ENCODE measurements at regions not wholly inside any gene's neighbourhood (a gene's known extent, or its start where the extent isn't known, plus 50 kb on each side); places are given as distances from the start of the nearest gene placed in this dataset.

GRCh38 chr17:71329310-71330098, 791.3 kb upstream of the SOX9 start:
- no peak for TF ChIP-seq CTCF (IDR thresholded peaks at IDR 0.05)
- TF ChIP-seq POLR2A (IDR thresholded peaks at IDR 0.05) = no peak
